B cell (primary cell): ENCODE measurements at regions not wholly inside any gene's neighbourhood (a gene's known extent, or its start where the extent isn't known, plus 50 kb on each side); places are given as distances from the start of the nearest gene placed in this dataset.

Source experiments
- ATAC-seq: fragments of 200-7000 bp; cut with Tn5 transposase; one replicate; pipeline ENCODE4 v1.10.0; 2021; ENCODE audit warnings: low read depth, mild to moderate bottlenecking, moderate number of reproducible peaks, moderate library complexity
- CTCF ChIA-PET: fragments of 350-600 bp; sonication (Branson Sonifier 250); formaldehyde crosslinking; loops from one replicate; lab custom pipeline; 2021; ENCODE audit warnings: antibody characterized with exemption, inconsistent platforms; lab: Charles Lee
- POLR2A ChIA-PET: fragments of 350-600 bp; sonication (Branson Sonifier 250); formaldehyde crosslinking; loops from one replicate; lab custom pipeline; 2021; ENCODE audit warnings: antibody characterized with exemption; lab: Charles Lee
- DNase-seq: peaks from one replicate; pipeline ENCODE4 v3.0.0; 2013
- H2AFZ ChIP-seq: 2 replicates; pipeline ENCODE4 v1.6.1; 2012; ENCODE audit warnings: mild to moderate bottlenecking, low read depth, low read length; ENCODE audit not compliant: insufficient read depth, poor library complexity, severe bottlenecking
- H3K27ac ChIP-seq, 2 donors: 1 replicate in 1 of 2; 2 replicates in 1 of 2; pipeline ENCODE4 v1.5.1; 2012 to 2013; ENCODE audit warnings: low read length in 2 of 2, mild to moderate bottlenecking in 2 of 2, moderate library complexity in 1 of 2
- H3K27me3 ChIP-seq, 4 experiments: fragments of 200-600 bp in 1 of 4; sonication (generic) in 1 of 4; replicated peaks in 1 of 4; 1 replicate in 2 of 4; 2 replicates in 2 of 4; pipeline versions ENCODE4 v1.6.1 to v1.7.0; 2013 to 2016; ENCODE audit warnings: low read length in 3 of 4, mild to moderate bottlenecking in 2 of 4, mixed read lengths in 1 of 4, moderate library complexity in 1 of 4; ENCODE audit not compliant: insufficient read depth in 4 of 4, control insufficient read depth in 3 of 4; ENCODE audit errors: control extremely low read depth in 1 of 4
- H3K36me3 ChIP-seq, 2 experiments: replicated peaks in 1 of 2; 1 replicate in 1 of 2; 2 replicates in 1 of 2; pipeline versions ENCODE4 v1.6.1 to v1.7.1; 2013; ENCODE audit warnings: low read length in 1 of 2; ENCODE audit not compliant: insufficient read depth in 2 of 2, control insufficient read depth in 1 of 2; ENCODE audit errors: control extremely low read depth in 1 of 2, extremely low read depth in 1 of 2
- H3K4me1 ChIP-seq, 2 donors: fragments of 200-600 bp in 1 of 2; sonication (generic) in 1 of 2; 1 replicate in 1 of 2; 2 replicates in 1 of 2; pipeline versions ENCODE4 v1.5.1 to v1.6.1; 2013 to 2017; ENCODE audit warnings: low read length in 2 of 2; ENCODE audit not compliant: control insufficient read depth in 2 of 2, insufficient read depth in 2 of 2
- H3K4me2 ChIP-seq: replicated peaks from 2 replicates; pipeline ENCODE3; 2012; ENCODE audit warnings: mild to moderate bottlenecking, low read depth, low read length; ENCODE audit not compliant: poor library complexity, severe bottlenecking
- H3K4me3 ChIP-seq, 5 experiments: fragments of 200-600 bp in 1 of 5; sonication (generic) in 1 of 5; 1 replicate in 3 of 5; 2 replicates in 2 of 5; pipeline versions ENCODE4 v1.5.1 to v1.7.0; 2011 to 2016; ENCODE audit warnings: low read length in 4 of 5, mild to moderate bottlenecking in 4 of 5, low read depth in 2 of 5, control low read depth in 1 of 5, moderate library complexity in 1 of 5; ENCODE audit not compliant: insufficient read depth in 1 of 5; ENCODE audit errors: control extremely low read depth in 1 of 5, extremely low read depth in 1 of 5
- H3K79me2 ChIP-seq: fragments of 200-600 bp; sonication (generic); one replicate; pipeline ENCODE4 v1.6.0; 2016; ENCODE audit warnings: low read length; ENCODE audit not compliant: control insufficient read depth, insufficient read depth
- H3K9ac ChIP-seq: fragments of 200-600 bp; sonication (generic); 2 replicates; pipeline ENCODE4 v1.6.1; 2017; ENCODE audit warnings: mild to moderate bottlenecking, low read length, moderate library complexity
- H3K9me3 ChIP-seq, 3 donors: one replicate each; pipeline versions ENCODE4 v1.6.1 to v1.7.1; 2013; ENCODE audit warnings: low read length in 2 of 3; ENCODE audit not compliant: control insufficient read depth in 2 of 3, insufficient read depth in 1 of 3; ENCODE audit errors: control extremely low read depth in 1 of 3
- H4K20me1 ChIP-seq: 2 replicates; pipeline ENCODE4 v1.6.0; 2012; ENCODE audit warnings: mild to moderate bottlenecking, low read length; ENCODE audit not compliant: insufficient read depth, control insufficient read depth, poor library complexity, severe bottlenecking
- H3K27ac Mint-ChIP-seq: one replicate; pipeline ENCODE4 v1.8.0; 2021; ENCODE audit warnings: mixed read lengths
- H3K27me3 Mint-ChIP-seq: one replicate; pipeline ENCODE4 v1.8.0; 2021; ENCODE audit warnings: mixed read lengths
- H3K4me1 Mint-ChIP-seq: one replicate; pipeline ENCODE4 v1.8.0; 2021; ENCODE audit warnings: mixed read lengths
- H3K4me3 Mint-ChIP-seq: one replicate; pipeline ENCODE4 v1.8.0; 2021; ENCODE audit warnings: mixed read lengths
- H3K9me3 Mint-ChIP-seq: one replicate; pipeline ENCODE4 v1.8.0; 2022; ENCODE audit warnings: mixed read lengths; ENCODE audit not compliant: insufficient read depth
- CTCF ChIP-seq: fragments of 200-600 bp; IDR thresholded peaks from one replicate; pipeline ENCODE4 v1.8.0; 2022; ENCODE audit warnings: antibody characterized with exemption, mild to moderate bottlenecking
- EZH2 ChIP-seq: IDR thresholded peaks from 2 replicates; pipeline ENCODE4 v1.6.1; 2012; ENCODE audit warnings: borderline replicate concordance, low read depth, mild to moderate bottlenecking, moderate library complexity, low read length; ENCODE audit not compliant: insufficient read depth, poor library complexity, severe bottlenecking
- whole genome bisulfite sequencing: methylation state at CpG from one replicate; pipeline ENCODE4 v1.1.5; 2013; ENCODE audit warnings: missing lambda C conversion rate; ENCODE audit not compliant: insufficient coverage; 5-methylcytosine and 5-hydroxymethylcytosine counted together
- intact Hi-C: fragments of 100-400 bp; cut with micrococcal nuclease; formaldehyde crosslinking; loops from one replicate; pipeline ENCODE4 v1.10.0; 2022

GRCh38 chr11:35879361-35879760 lies 64.5 kb upstream of the LDLRAD3 start:
- no peak overlapping the region for H3K9ac ChIP-seq
- CTCF ChIA-PET, result no interaction called here
- H3K27ac Mint-ChIP-seq, result no peak overlapping the region

GRCh38 chr11:35886759-35887158 lies 57.1 kb upstream of the LDLRAD3 start:
- H4K20me1 ChIP-seq, result no peaks in the 10 kb centered on the region
- no peak overlapping the region for H3K4me3 Mint-ChIP-seq
- no CpG with 5 or more reads among the region's 2 CpGs for WGBS
- H3K4me1 Mint-ChIP-seq, result no peaks in the 10 kb centered on the region
- no peaks in the 10 kb centered on the region for H3K9me3 ChIP-seq
- no peak for TF ChIP-seq EZH2
- no peak for TF ChIP-seq CTCF
- peaks cover 8% of the 10 kb centered on the region for H3K27me3 Mint-ChIP-seq
- intact Hi-C loops, result no loop called here
- no peak overlapping the region for H3K9ac ChIP-seq
- no peak overlapping the region for H2AFZ ChIP-seq
- H3K9me3 Mint-ChIP-seq, result no peaks in the 10 kb centered on the region
- H3K4me3 ChIP-seq, result no peak overlapping the region
- CTCF ChIA-PET, result no interaction called here
- no peak for ATAC-seq
- peaks cover 0 to 3% (median 1%) of the 10 kb centered on the region in 4 experiments for H3K27me3 ChIP-seq
- POLR2A ChIA-PET, result no interaction called here
- H3K4me1 ChIP-seq, result no peaks in the 10 kb centered on the region
- no peaks in the 10 kb centered on the region for H3K79me2 ChIP-seq
- H3K27ac Mint-ChIP-seq, result no peak overlapping the region
- DNase-seq, result no peak
- H3K36me3 ChIP-seq, result no peaks in the 10 kb centered on the region
- no peak overlapping the region for H3K27ac ChIP-seq
- H3K4me2 ChIP-seq, result no peak overlapping the region

More at GRCh38 chr11:35879361-35879760, 64.5 kb upstream of the LDLRAD3 start:
- Histone ChIP-seq H3K27ac (no peak overlapping the region), H3K79me2 (no peaks in the 10 kb centered on the region), H3K36me3 (no peaks in the 10 kb centered on the region), H4K20me1 (no peaks in the 10 kb centered on the region), H3K4me2 (no peak overlapping the region), H3K9me3 (no peaks in the 10 kb centered on the region), H3K4me1 (no peaks in the 10 kb centered on the region), H3K27me3 (peaks cover 0 to 2% (median 0%) of the 10 kb centered on the region in 4 experiments), H2AFZ (no peak overlapping the region), H3K4me3 (no peak overlapping the region)
- Mint-ChIP-seq H3K27me3 (peaks cover 4% of the 10 kb centered on the region), H3K9me3 (no peaks in the 10 kb centered on the region), H3K4me1 (no peaks in the 10 kb centered on the region), H3K4me3 (no peak overlapping the region)
- no peak for ATAC-seq
- POLR2A ChIA-PET, result no interaction called here
- WGBS, result 45% methylated on average over 2 of the region's 3 CpGs
- intact Hi-C loops, result no loop called here
- TF ChIP-seq CTCF (no peak), EZH2 (no peak)
- DNase-seq, result no peak
